ENCODE measurements at regions not wholly inside any gene's neighbourhood (a gene's known extent, or its start where the extent isn't known, plus 50 kb on each side); places are given as distances from the start of the nearest gene placed in this dataset.
"Not testable (repeated sequence)": the region's sequence is repeated elsewhere in the genome, so short reads cannot be mapped to it uniquely, and the experiment has no call there.

DNA sequence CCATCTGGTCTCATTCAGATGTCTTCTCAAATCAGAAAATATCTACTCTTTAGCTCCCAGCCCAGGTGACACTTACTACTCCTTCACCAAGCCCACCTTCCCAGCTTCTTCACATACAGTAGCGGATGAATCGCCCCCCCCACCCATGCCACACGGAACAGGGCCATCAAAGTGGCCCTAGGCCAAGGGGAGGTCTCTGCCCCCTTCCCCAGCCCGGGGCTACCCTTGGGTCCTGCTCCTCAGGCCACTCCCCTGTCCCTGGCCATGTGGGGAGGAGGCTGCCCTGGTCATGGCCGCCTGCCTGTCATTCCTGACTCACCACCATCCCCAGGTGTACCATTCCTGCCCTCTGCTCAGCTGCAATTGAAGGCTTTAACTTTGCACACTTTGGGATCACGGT, 142.8 kb downstream of the NECTIN1 start:
- peak in 1 of 2 donors; percentile 81 for DNase-seq (ENCODE audit: low spot score in 2 of 2)
- H3K4me3 ChIP-seq (ENCODE audit: low read depth, poor library complexity, severe bottlenecking): no peak overlapping the region
- TF ChIP-seq, protein P1, sequence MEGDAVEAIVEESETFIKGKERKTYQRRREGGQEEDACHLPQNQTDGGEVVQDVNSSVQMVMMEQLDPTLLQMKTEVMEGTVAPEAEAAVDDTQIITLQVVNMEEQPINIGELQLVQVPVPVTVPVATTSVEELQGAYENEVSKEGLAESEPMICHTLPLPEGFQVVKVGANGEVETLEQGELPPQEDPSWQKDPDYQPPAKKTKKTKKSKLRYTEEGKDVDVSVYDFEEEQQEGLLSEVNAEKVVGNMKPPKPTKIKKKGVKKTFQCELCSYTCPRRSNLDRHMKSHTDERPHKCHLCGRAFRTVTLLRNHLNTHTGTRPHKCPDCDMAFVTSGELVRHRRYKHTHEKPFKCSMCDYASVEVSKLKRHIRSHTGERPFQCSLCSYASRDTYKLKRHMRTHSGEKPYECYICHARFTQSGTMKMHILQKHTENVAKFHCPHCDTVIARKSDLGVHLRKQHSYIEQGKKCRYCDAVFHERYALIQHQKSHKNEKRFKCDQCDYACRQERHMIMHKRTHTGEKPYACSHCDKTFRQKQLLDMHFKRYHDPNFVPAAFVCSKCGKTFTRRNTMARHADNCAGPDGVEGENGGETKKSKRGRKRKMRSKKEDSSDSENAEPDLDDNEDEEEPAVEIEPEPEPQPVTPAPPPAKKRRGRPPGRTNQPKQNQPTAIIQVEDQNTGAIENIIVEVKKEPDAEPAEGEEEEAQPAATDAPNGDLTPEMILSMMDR (IDR thresholded peaks at IDR 0.05): no peak
- no peak for TF ChIP-seq POLR2A (IDR thresholded peaks at IDR 0.05)
- intact Hi-C loops (cut with DNase I; ENCODE audit: low total_unique reads): no loop called here
- WGBS, 2 donors: 59 to 83% methylated on average over 5 to 6 of the region's 6 CpGs

DNA sequence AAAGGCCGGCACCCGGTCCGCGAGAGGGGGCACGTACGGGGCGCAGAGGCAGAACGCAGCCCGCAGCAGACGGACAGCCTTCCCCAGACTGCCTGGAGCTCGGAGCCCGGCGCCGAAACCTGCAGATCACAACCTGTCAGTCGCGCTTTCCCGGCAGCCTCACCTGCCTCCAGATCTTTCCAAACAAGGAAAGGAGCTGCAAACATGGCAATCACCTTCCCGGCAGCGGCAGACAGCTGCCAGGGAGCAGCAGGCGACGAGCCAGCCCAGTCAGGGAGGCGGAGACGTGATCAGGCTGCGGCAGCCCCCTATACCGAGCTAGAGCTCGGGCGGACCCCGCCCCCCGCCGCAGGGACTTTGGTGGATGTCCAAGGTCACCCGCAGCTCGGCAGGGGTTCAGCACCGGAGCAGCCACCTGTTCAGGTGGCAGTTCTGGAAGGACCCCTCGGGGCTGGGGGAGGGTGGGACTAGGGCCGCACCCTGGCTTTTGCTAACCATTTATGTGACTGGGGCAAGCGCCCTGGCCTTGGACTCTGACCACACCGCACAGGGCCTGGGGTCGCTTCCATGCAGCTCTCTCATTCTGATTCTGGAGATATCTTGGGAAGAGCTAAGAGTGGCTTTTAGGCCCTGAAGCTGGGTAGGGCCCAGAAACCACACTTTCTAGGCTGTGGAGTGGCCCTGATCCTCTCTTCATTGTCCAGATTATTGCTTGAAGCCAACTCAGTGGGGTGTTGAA, 143.8 kb downstream of the NECTIN1 start:
- TF ChIP-seq POLR2A (IDR thresholded peaks at IDR 0.05): no peak
- TF ChIP-seq, protein P1 (IDR thresholded peaks at IDR 0.05): no peak
- DNase-seq (ENCODE audit: low spot score in 2 of 2): peak; percentile 39 to 87
- peak overlapping the region; percentile 15 for H3K4me3 ChIP-seq (ENCODE audit: low read depth, poor library complexity, severe bottlenecking)
- intact Hi-C loops (cut with DNase I; ENCODE audit: low total_unique reads): no loop called here
- 9% methylated on average over 16 to 36 of the region's 38 CpGs for WGBS, 2 donors

DNA sequence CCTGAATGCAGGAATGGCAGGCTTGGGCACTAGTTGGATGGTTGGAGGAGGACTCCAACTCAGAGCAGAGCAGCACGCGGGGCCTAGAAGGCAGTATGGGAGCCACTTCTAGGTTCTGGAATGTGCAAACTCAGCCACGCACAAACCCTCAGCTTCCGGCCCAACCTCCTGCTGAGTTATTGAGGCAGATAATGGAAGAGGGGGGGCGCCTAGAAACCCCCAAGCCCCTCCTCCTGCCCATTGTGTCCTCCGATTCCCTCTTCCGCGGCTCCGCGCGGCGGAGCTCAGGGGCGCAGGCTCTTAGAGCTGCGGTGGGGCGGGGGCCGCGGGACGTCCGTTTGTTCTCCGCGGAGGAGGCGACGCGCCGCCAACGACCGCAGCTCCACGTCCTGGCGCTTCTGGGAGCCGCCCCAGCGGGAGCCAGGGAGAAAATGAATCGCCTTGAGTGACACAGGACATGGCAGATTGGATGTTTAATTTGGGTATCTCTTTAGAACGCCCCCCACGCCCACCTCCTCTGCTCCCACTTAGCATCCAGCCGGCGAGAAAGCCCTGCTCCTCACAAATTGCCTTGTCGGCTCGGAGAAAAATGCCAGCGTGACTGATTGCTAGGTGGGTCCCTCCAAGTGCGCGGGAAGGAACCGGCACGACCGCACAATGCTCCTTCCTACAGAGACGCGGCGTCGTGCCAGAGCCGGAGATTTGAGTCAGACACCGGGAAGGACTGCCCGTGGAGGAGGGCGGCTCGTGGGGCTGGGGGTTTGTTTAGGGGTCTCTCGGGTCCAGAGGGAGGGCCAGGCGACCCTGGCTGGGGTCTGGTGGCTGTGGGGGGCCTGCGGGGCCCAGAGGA, 144.6 kb downstream of the NECTIN1 start:
- DNase-seq (ENCODE audit: low spot score in 2 of 2): peak; percentile 46 to 88
- peak overlapping the region; percentile 15 for H3K4me3 ChIP-seq (ENCODE audit: low read depth, poor library complexity, severe bottlenecking)
- 0 to 1% methylated on average over 41 to 56 of the region's 56 CpGs for WGBS, 2 donors
- TF ChIP-seq POLR2A (IDR thresholded peaks at IDR 0.05): no peak
- TF ChIP-seq, protein P1 (IDR thresholded peaks at IDR 0.05): no peak
- intact Hi-C loops (cut with DNase I; ENCODE audit: low total_unique reads): no loop called here

DNA sequence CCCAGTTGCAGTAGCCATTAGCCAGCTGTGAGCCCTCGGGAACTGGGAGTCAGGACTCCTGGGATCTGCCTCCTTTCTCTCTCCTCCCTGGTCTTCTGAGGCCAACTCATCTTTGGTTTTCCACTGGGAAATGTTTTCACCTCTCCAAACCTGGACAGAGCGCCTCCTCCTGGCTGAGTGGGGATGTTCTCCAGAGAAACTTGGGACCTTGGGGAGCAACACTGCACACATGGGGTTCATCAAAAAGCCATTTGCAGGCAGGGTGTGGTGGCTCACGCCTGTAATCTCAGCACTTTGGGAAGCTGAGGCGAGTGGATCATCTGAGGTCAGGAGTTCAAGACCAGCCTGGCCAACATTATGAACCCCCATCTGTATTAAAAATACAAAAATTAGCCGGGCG, 145.4 kb downstream of the NECTIN1 start:
- no peak for TF ChIP-seq POLR2A (IDR thresholded peaks at IDR 0.05)
- TF ChIP-seq, protein P1 (IDR thresholded peaks at IDR 0.05): no peak
- intact Hi-C loops (cut with DNase I; ENCODE audit: low total_unique reads): no loop called here
- H3K4me3 ChIP-seq (ENCODE audit: low read depth, poor library complexity, severe bottlenecking): no peak overlapping the region
- WGBS, 2 donors: 63 to 72% methylated on average over 6 of the region's 6 CpGs
- DNase-seq (ENCODE audit: low spot score in 2 of 2): peak in 1 of 2 donors; percentile 63

DNA sequence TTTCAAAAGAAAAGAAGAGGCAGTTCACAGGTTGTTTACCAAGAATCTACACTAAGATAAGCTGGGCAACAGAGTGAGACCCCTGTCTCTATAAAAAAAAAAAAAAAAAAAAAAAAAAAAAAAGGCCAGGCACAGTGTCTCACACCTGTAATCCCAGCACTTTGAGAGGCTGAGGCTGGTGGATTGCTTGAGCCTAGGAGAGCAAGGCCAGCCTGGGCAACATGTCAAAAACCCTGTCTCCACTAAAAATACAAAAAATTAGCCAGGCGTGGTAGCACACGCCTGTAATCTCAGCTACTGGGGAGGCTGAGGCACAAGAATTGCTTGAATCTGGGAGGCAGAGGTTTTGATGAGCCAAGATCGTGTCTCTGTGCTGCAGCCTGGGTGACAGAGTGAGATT, 147.6 kb downstream of the NECTIN1 start:
- intact Hi-C loops (cut with DNase I; ENCODE audit: low total_unique reads); H3K4me3 ChIP-seq (ENCODE audit: low read depth, poor library complexity, severe bottlenecking): not testable (repeated sequence)
- DNase-seq (ENCODE audit: low spot score in 2 of 2): peak in 1 of 2 donors; percentile 3
- WGBS, 2 donors: 85 to 88% methylated on average over 3 of the region's 3 CpGs

DNA sequence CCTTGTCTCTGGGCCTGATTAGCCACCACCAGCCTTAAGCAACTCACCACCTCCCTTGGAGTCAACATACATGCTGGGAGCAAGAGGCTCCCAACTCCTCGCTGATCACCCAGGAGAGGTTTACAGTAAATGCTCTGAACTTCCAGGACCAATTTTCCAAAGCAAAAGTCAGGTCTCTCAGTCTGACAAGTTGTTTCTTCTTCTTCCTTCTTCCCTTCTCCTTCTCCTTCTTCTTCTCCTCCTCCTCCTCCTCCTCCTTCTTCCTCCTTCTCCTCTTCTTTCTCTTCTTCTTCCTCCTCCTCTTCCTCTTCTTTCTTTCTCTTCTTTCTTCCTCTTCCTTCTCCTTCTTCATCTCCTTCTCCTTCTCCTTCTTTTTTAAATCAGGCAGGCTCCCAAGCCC, 148.2 kb downstream of the NECTIN1 start:
- H3K4me3 ChIP-seq (ENCODE audit: low read depth, poor library complexity, severe bottlenecking): no peak overlapping the region
- DNase-seq (ENCODE audit: low spot score in 2 of 2): no peak
- TF ChIP-seq, protein P1 (IDR thresholded peaks at IDR 0.05): no peak
- TF ChIP-seq POLR2A (IDR thresholded peaks at IDR 0.05): no peak
- intact Hi-C loops (cut with DNase I; ENCODE audit: low total_unique reads): no loop called here
- WGBS, 2 donors: 83 to 93% methylated on average over 1 of the region's 1 CpG

All from lower leg skin (tissue), 4 donors.